ENCODE measurements at regions not wholly inside any gene's neighbourhood (a gene's known extent, or its start where the extent isn't known, plus 50 kb on each side); places are given as distances from the start of the nearest gene placed in this dataset.

- no peak overlapping the region for H3K4me3 Mint-ChIP-seq
- H3K4me2 ChIP-seq = no peak overlapping the region
- no peak overlapping the region for H3K27ac Mint-ChIP-seq
- no peaks in the 10 kb centered on the region for H3K36me3 Mint-ChIP-seq (ENCODE audit: low read depth)
- H3K36me3 ChIP-seq (ENCODE audit: insufficient read depth) = no peaks in the 10 kb centered on the region
- H3K79me2 ChIP-seq (replicated peaks; ENCODE audit: insufficient read depth) = no peaks in the 10 kb centered on the region
- H3K27ac ChIP-seq (ENCODE audit: low read depth) = no peak overlapping the region
- no peaks in the 10 kb centered on the region for H4K20me1 ChIP-seq (replicated peaks; ENCODE audit: insufficient read depth)
- H2AFZ ChIP-seq = no peak overlapping the region
- no peaks in the 10 kb centered on the region for H3K27me3 ChIP-seq (ENCODE audit: insufficient read depth)
- H3K4me3 ChIP-seq = no peak overlapping the region
- H3K4me1 Mint-ChIP-seq = no peaks in the 10 kb centered on the region
- H3K4me1 ChIP-seq (ENCODE audit: insufficient read depth) = no peaks in the 10 kb centered on the region
- no peak for TF ChIP-seq CTCF (conservative IDR thresholded peaks at IDR 0.05; ENCODE audit: low read depth in 2 of 2)
- no peak for TF ChIP-seq POLR2AphosphoS5 (IDR thresholded peaks at IDR 0.05; ENCODE audit: low read depth)
- no peak for TF ChIP-seq EZH2phosphoT487 (IDR thresholded peaks at IDR 0.05; ENCODE audit: unreplicated experiment)
- TF ChIP-seq EZH2 (IDR thresholded peaks at IDR 0.05; ENCODE audit: low read depth, unreplicated experiment) = no peak
- TF ChIP-seq ZNF462 (CRISPR knock-in tag; IDR thresholded peaks at IDR 0.05) = no peak
- TF ChIP-seq ETS1 (IDR thresholded peaks at IDR 0.05) = no peak
- TF ChIP-seq ZNF331 (CRISPR knock-in tag; IDR thresholded peaks at IDR 0.05; ENCODE audit: low read depth) = no peak
- no peak for TF ChIP-seq STAT1 (IDR thresholded peaks at IDR 0.05; ENCODE audit: unreplicated experiment)
- TF ChIP-seq JUNB (IDR thresholded peaks at IDR 0.05; ENCODE audit: unreplicated experiment) = no peak
- TF ChIP-seq REST (IDR thresholded peaks at IDR 0.05; ENCODE audit: unreplicated experiment) = no peak
- TF ChIP-seq ZNF114 (CRISPR knock-in tag; IDR thresholded peaks at IDR 0.05) = no peak
- TF ChIP-seq CREB1 (CRISPR knock-in tag; IDR thresholded peaks at IDR 0.05; ENCODE audit: low read depth) = no peak
- no peak for TF ChIP-seq NANOG (IDR thresholded peaks at IDR 0.05; ENCODE audit: borderline replicate concordance)
- peaks cover 13% of the 10 kb centered on the region; the same call in 1 of the 2 replicates for H3K9me2 ChIP-seq (ENCODE audit: insufficient read depth)
- no peaks in the 10 kb centered on the region for H3F3A ChIP-seq (replicated peaks; ENCODE audit: low read depth)
- peaks cover 11% of the 10 kb centered on the region for H3K9me3 Mint-ChIP-seq
- DNase-seq (ENCODE audit: low spot score) (no peak), ATAC-seq (no peak)
- peaks cover 2% of the 10 kb centered on the region for H3K27me3 Mint-ChIP-seq (ENCODE audit: insufficient read depth, low read depth, poor library complexity)
Measured at GRCh38 chr14:81632157-81632556, 98.5 kb upstream of the SEL1L start.

Measured in GM23338 (cell line).